GM12864 (cell line): ENCODE measurements at regions not wholly inside any gene's neighbourhood (a gene's known extent, or its start where the extent isn't known, plus 50 kb on each side); places are given as distances from the start of the nearest gene placed in this dataset.

Source experiments
- DNase-seq: peaks from one replicate; pipeline ENCODE4 v3.0.0-alpha.2; 2011; ENCODE audit warnings: low read depth
- H3K4me3 ChIP-seq: 2 replicates; pipeline ENCODE4 v1.5.1; 2011; ENCODE audit warnings: mild to moderate bottlenecking, low read depth, low read length, control low read depth
- CTCF ChIP-seq: IDR thresholded peaks from 2 replicates; pipeline ENCODE4 v1.5.1; 2011; ENCODE audit warnings: low read depth, mild to moderate bottlenecking, moderate library complexity, low read length, control low read depth, inconsistent platforms; ENCODE audit errors: missing control alignments

DNA sequence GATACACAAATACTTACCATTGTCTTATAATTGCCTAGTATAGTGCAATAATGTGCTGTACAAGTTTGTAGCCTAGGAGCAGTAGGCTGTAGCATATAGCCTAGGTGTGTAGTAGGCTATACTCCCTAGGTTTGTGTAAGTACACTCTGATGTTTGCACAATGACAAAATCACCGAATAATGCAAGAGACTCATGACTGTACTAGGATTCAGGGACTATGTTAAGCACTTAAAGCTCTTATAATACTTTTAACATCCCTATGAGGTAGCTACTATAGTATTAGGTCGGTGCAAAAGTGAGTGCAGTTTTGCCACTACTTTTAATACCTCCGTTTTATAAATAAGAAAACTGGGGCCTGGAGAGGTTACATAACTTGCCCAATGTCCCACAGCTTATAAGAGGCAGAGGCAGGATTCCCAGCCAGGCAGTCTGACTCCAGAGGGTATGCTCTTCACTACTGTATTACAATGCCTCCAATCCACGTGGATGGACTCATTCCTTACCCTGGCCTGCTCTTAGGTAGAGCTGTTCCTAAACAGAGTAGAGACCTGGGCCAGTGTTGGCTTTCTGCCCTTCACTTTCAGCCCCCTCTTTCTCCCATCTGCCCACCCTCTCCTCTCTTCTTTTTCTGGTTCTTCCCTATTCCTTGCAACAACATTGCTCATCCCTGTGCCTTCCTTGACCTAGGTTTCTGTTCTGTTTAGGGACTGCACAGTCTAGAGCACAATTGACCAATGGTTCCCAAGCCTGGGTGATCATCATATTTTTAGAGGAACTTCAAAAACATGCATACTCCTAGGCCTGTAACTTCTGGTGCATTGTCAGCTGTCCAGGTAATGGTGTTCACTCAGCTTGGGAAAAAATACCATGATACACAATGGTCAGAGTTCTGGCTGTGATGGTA lies 114.0 kb downstream of the CARTPT start:
- DNase-seq = no peak
- H3K4me3 ChIP-seq = no peak overlapping the region
- TF ChIP-seq CTCF = no peak

DNA sequence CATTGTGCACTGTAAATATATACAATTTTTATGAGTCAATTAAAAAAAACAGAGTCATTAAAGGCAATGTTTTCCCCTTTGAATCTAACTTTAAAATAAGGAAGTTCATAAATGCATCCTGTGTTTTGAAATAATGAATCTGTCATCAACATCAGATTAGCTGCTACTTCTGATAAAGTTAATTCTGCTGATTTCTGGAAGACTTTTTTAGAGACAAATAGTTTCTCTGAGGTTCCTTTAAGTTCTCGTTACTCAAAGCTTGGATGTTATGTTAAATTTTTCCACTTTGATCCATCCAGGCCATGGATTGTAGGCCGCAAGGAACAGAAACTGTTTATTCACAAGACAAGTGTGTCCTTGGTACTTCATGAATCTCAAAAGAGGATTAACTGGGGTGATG lies 115.5 kb downstream of the CARTPT start:
- TF ChIP-seq CTCF = no peak
- no peak overlapping the region for H3K4me3 ChIP-seq
- no peak for DNase-seq

DNA sequence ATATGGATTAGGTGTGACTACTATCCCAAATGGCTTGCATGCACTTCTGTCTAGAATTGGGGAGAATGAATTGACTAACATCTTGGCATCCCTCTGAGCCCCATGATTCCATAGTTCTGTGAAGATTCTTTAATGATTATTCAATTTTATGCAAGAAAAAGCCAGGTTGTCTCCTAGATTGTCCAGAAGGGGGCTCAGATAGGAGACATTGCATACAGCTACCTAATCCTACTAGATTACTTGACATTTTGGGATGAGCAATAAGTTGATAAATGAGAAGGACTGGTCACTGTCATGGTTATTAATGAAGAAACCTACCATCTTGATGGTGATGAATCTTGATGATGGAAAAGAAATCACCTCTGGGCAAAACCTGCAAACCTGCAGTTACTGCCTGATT lies 117.0 kb downstream of the CARTPT start:
- H3K4me3 ChIP-seq = no peak overlapping the region
- DNase-seq = no peak
- no peak for TF ChIP-seq CTCF

DNA sequence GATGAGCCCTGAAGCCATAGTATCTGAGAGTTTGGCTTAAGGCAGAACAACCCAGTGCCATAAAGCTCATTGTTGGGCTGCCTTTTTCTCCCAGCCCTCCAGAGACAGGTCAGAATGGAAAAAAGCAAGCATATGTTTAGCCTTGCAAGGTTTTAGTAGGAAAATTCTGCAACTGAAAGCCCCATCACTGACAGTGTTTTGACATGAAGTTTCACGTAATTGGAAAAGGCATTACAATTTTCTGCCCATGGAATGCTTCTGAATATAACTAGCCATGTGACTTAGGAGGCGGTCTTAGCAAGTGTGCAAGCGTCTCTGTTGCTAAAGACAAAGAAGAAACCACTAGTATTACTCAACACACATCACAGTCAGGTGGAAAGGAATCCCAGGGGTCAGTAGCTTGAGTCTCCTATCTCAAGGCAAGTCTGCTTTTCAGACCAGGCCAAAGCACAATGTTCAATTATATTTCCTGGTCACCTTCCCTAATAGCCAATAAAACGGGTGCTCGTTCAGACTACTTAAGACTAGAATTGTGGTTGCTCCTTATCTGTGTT lies 117.6 kb downstream of the CARTPT start:
- no peak for DNase-seq
- TF ChIP-seq CTCF = no peak

DNA sequence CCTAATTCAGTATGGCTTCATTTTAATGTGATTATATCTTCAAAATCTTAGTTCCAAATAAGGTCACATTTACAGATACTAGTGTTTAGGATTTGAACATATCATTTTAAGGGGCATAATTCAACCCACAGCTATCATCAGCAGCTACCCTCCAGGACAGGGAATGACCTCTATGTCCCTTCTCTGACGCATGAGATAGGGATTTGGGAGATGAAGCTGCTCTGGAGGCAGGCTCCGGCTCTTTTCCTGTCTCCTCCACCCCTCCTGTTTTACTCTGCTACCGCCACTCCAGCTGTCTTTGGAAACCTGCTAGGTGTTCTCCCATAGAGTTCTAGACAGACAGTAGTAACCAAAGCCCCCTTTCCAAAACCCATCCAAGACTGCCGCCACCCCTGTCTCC lies 119.2 kb downstream of the CARTPT start:
- no peak for TF ChIP-seq CTCF
- no peak overlapping the region for H3K4me3 ChIP-seq
- no peak for DNase-seq

More for the DNA sequence above, 117.6 kb downstream of the CARTPT start:
- no peak overlapping the region for H3K4me3 ChIP-seq

GRCh38 chr5:71839096-71839884 lies 120.2 kb downstream of the CARTPT start:
- no peak for DNase-seq
- no peak for TF ChIP-seq CTCF
- no peak overlapping the region for H3K4me3 ChIP-seq
